ENCODE measurements at regions not wholly inside any gene's neighbourhood (a gene's known extent, or its start where the extent isn't known, plus 50 kb on each side); places are given as distances from the start of the nearest gene placed in this dataset.

DNA sequence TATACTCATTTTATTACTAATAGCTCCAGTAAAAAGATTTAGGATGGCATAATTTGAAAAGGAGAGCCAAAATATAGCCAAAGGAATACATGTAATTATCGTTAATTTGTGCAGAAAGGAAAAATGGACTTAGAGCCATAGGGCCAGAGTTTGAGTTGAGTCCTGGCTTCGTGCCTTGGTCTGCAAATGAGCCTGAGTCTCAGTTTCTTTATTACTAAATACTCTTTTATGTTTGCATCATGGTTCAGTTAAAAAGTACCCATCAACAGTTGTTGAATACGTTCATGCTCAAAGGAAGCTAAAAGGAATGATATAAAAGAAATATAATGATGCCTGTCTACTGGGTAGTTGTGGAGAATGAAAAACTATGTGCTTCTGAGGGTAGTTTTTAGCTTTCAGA lies 155.7 kb upstream of the FAM78B start:
- no peak overlapping the region for H2BK15ac ChIP-seq (ENCODE audit: low read depth, low read length)
- H3K27ac Mint-ChIP-seq: no peak overlapping the region

More for the DNA sequence above, 155.7 kb upstream of the FAM78B start:
- Histone ChIP-seq H2BK20ac (ENCODE audit: low read depth, low read length, poor library complexity, severe bottlenecking) (no peak overlapping the region), H4K91ac (ENCODE audit: insufficient read length, low read depth, low read length) (no peak overlapping the region), H2BK12ac (ENCODE audit: insufficient read length, low read depth, low read length) (no peak overlapping the region), H3K27me3 (ENCODE audit: insufficient read depth, low read length) (no peaks in the 10 kb centered on the region), H3K23ac (ENCODE audit: insufficient read length, low read depth, low read length) (no peak overlapping the region), H4K8ac (replicated peaks; ENCODE audit: insufficient read length, low read depth, low read length) (no peak overlapping the region), H2BK120ac (ENCODE audit: low read depth, low read length, poor library complexity, severe bottlenecking) (no peak overlapping the region), H2AK5ac (ENCODE audit: insufficient read length, low read length) (no peak overlapping the region), H3T11ph (ENCODE audit: low read length) (no peak overlapping the region), H3K4me1 (ENCODE audit: insufficient read depth, low read length) (no peaks in the 10 kb centered on the region), H3K79me2 (ENCODE audit: insufficient read depth, low read length) (no peaks in the 10 kb centered on the region), H3K23me2 (ENCODE audit: insufficient read length, low read depth, low read length, poor library complexity, severe bottlenecking) (no peaks in the 10 kb centered on the region), H3K18ac (ENCODE audit: insufficient read length, low read depth, low read length) (no peak overlapping the region), H4K20me1 (ENCODE audit: control insufficient read depth, insufficient read depth, insufficient read length) (no peaks in the 10 kb centered on the region), H3K4ac (ENCODE audit: low read depth, low read length) (no peak overlapping the region), H3K4me2 (ENCODE audit: insufficient read depth, insufficient read length, low read length) (no peak overlapping the region), H3K27ac (ENCODE audit: insufficient read length, low read depth, low read length) (no peak overlapping the region), H2AFZ (ENCODE audit: low read length) (no peak overlapping the region), H2BK5ac (ENCODE audit: insufficient read length, low read length) (no peak overlapping the region), H3K9ac (ENCODE audit: extremely low read depth, insufficient read length, low read length) (no peak overlapping the region), H4K5ac (ENCODE audit: insufficient read length, low read depth, low read length) (no peak overlapping the region), H3K9me3 (ENCODE audit: control insufficient read depth, low read depth, low read length) (no peaks in the 10 kb centered on the region), H3K56ac (ENCODE audit: insufficient read length, low read depth, low read length) (no peak overlapping the region), H3K79me1 (ENCODE audit: insufficient read depth, low read depth, low read length, poor library complexity, severe bottlenecking) (no peaks in the 10 kb centered on the region), H3K14ac (ENCODE audit: insufficient read depth, low read length) (no peak overlapping the region)
- H3K4me1 Mint-ChIP-seq: peaks cover 8 to 9% of the 10 kb centered on the region in 2 experiments
- H3K27me3 Mint-ChIP-seq (ENCODE audit: low read depth): no peaks in the 10 kb centered on the region
- peaks cover 0 to 4% (median under 1%) of the 10 kb centered on the region in 3 experiments; a peak in 3 of 7 replicates for H3K36me3 Mint-ChIP-seq (ENCODE audit: insufficient read depth in 1 of 3, low read depth in 3 of 3)
- no peak for DNase-seq
- H3K9me3 Mint-ChIP-seq: peaks cover under 1 to 7% of the 10 kb centered on the region in 2 experiments; a peak in 4 of 5 replicates
- TF ChIP-seq, protein P1, sequence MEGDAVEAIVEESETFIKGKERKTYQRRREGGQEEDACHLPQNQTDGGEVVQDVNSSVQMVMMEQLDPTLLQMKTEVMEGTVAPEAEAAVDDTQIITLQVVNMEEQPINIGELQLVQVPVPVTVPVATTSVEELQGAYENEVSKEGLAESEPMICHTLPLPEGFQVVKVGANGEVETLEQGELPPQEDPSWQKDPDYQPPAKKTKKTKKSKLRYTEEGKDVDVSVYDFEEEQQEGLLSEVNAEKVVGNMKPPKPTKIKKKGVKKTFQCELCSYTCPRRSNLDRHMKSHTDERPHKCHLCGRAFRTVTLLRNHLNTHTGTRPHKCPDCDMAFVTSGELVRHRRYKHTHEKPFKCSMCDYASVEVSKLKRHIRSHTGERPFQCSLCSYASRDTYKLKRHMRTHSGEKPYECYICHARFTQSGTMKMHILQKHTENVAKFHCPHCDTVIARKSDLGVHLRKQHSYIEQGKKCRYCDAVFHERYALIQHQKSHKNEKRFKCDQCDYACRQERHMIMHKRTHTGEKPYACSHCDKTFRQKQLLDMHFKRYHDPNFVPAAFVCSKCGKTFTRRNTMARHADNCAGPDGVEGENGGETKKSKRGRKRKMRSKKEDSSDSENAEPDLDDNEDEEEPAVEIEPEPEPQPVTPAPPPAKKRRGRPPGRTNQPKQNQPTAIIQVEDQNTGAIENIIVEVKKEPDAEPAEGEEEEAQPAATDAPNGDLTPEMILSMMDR (conservative IDR thresholded peaks at IDR 0.05): no peak
- no peak overlapping the region for H3K4me3 Mint-ChIP-seq
- no CpG with 5 or more reads among the region's 3 CpGs for WGBS (ENCODE audit: extremely low coverage, insufficient read length, low lambda C conversion rate)

All from H9 (cell line).